MM.1S (cell line): ENCODE measurements at regions not wholly inside any gene's neighbourhood (a gene's known extent, or its start where the extent isn't known, plus 50 kb on each side); places are given as distances from the start of the nearest gene placed in this dataset.

ENCODE experiments used
- EZH2 ChIP-seq: fragments of 300-600 bp; sonication (generic); optimal IDR thresholded peaks from 2 replicates; pipeline ENCODE3; 2017; ENCODE audit warnings: low read depth, mild to moderate bottlenecking, antibody characterized with exemption, low read length, mixed read lengths
- EZH2phosphoT487 ChIP-seq: fragments of 300-600 bp; sonication (generic); IDR thresholded peaks from 2 replicates; pipeline ENCODE4 v1.6.1; 2018; ENCODE audit warnings: antibody characterized with exemption, low read length
- TF ChIP-seq, protein P1 (sequence below): fragments of 300-600 bp; sonication (generic); IDR thresholded peaks from 2 replicates; pipeline ENCODE4 v1.5.1; 2016; ENCODE audit warnings: antibody characterized with exemption, low read length, mixed read lengths

DNA sequence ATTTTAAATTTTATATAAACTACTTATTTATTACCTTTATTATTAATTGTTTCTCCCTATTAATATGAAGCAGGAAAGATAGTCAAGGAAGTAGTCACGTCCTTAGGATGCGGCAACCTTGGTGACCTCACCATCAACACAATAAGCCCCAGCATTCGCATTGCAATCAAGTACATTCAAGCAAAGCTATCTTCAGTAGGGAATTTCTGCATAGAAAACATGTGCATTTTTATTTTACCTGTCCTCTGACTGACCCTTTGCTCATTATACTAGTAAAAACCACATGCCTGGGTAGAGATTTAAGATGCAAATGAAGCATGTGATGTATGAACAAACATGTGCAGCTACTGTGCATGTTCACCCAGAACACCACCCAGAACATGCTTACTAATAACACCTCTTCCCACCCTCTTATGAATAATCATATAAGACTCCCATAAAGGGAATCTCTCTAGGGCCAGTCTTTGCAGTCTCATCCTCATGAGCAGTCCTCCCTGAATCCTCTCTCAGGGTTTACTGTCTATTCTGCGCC, 869.6 kb downstream of the TAF11L14 start:
- TF ChIP-seq, protein P1, sequence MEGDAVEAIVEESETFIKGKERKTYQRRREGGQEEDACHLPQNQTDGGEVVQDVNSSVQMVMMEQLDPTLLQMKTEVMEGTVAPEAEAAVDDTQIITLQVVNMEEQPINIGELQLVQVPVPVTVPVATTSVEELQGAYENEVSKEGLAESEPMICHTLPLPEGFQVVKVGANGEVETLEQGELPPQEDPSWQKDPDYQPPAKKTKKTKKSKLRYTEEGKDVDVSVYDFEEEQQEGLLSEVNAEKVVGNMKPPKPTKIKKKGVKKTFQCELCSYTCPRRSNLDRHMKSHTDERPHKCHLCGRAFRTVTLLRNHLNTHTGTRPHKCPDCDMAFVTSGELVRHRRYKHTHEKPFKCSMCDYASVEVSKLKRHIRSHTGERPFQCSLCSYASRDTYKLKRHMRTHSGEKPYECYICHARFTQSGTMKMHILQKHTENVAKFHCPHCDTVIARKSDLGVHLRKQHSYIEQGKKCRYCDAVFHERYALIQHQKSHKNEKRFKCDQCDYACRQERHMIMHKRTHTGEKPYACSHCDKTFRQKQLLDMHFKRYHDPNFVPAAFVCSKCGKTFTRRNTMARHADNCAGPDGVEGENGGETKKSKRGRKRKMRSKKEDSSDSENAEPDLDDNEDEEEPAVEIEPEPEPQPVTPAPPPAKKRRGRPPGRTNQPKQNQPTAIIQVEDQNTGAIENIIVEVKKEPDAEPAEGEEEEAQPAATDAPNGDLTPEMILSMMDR = no peak
- TF ChIP-seq EZH2 = no peak
- no peak for TF ChIP-seq EZH2phosphoT487
